ENCODE measurements at regions not wholly inside any gene's neighbourhood (a gene's known extent, or its start where the extent isn't known, plus 50 kb on each side); places are given as distances from the start of the nearest gene placed in this dataset.

DNA sequence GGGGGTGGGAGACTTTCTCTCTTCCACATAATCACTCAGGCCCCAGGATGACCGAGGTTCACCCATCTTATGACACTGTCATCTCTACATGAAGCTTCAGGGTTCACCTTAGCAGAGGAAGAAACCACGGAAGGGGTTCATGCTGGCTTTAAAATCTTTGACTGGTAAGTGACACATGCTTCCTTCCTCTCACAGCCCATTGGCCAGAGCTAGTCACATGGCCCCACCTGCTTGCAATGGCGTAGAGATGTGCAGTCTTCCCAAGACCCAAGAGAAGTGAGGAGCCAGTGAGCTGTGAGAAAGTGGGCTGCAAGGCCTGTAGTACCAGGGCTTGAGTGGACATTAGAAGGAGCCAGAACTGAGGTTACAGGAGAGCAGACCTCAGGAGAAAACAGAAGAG, 180.3 kb downstream of the AXIN2 start:
- Mint-ChIP-seq H3K27me3 (ENCODE audit: low read depth) (no peaks in the 10 kb centered on the region), H3K27ac (no peak overlapping the region), H3K9me3 (peaks cover 11% of the 10 kb centered on the region), H3K4me1 (no peaks in the 10 kb centered on the region), H3K4me3 (no peak overlapping the region), H3K36me3 (no peaks in the 10 kb centered on the region)
- DNase-seq (ENCODE audit: low spot score in 2 of 2, unreplicated experiment in 2 of 2) = no peak
- TF ChIP-seq, protein P1, sequence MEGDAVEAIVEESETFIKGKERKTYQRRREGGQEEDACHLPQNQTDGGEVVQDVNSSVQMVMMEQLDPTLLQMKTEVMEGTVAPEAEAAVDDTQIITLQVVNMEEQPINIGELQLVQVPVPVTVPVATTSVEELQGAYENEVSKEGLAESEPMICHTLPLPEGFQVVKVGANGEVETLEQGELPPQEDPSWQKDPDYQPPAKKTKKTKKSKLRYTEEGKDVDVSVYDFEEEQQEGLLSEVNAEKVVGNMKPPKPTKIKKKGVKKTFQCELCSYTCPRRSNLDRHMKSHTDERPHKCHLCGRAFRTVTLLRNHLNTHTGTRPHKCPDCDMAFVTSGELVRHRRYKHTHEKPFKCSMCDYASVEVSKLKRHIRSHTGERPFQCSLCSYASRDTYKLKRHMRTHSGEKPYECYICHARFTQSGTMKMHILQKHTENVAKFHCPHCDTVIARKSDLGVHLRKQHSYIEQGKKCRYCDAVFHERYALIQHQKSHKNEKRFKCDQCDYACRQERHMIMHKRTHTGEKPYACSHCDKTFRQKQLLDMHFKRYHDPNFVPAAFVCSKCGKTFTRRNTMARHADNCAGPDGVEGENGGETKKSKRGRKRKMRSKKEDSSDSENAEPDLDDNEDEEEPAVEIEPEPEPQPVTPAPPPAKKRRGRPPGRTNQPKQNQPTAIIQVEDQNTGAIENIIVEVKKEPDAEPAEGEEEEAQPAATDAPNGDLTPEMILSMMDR (IDR thresholded peaks at IDR 0.05; ENCODE audit: unreplicated experiment) = no peak

- H3K9me3 Mint-ChIP-seq = peaks cover 4% of the 10 kb centered on the region
- H3K36me3 Mint-ChIP-seq = no peaks in the 10 kb centered on the region
- H3K4me1 Mint-ChIP-seq = peaks cover 6% of the 10 kb centered on the region
- no peak overlapping the region for H3K27ac Mint-ChIP-seq
- H3K27me3 Mint-ChIP-seq (ENCODE audit: low read depth) = no peaks in the 10 kb centered on the region
- DNase-seq (ENCODE audit: low spot score in 2 of 2, unreplicated experiment in 2 of 2) = no peak
- no peak overlapping the region for H3K4me3 Mint-ChIP-seq
- TF ChIP-seq, protein P1 (IDR thresholded peaks at IDR 0.05; ENCODE audit: unreplicated experiment) = no peak
These were observed 186.5 kb downstream of the AXIN2 start for GRCh38 chr17:65374966-65375365.

DNA sequence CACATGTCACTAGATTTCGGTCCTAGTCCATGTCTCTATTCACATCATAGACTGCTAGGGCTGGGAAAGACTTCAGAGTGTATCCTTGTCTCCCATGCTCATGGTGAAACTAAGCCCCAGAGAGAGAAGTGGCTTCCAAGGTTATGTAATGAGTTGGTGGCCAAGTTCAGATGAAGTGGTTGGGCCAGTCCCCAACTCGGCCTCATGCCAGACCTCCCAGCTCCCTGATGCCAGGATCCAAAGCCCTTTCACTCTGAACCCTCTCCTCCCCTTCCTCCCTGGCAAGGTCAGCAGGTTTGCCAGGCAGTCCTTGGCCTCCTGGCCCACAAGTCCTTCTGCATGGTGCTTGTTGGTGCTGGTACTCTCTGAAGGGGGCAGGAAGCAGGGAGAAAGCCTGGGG, 189.7 kb downstream of the AXIN2 start:
- Mint-ChIP-seq H3K4me3 (no peak overlapping the region), H3K4me1 (peaks cover 6% of the 10 kb centered on the region), H3K9me3 (peaks cover 5% of the 10 kb centered on the region), H3K36me3 (no peaks in the 10 kb centered on the region), H3K27ac (no peak overlapping the region), H3K27me3 (ENCODE audit: low read depth) (no peaks in the 10 kb centered on the region)
- TF ChIP-seq, protein P1 (IDR thresholded peaks at IDR 0.05; ENCODE audit: unreplicated experiment) = no peak
- DNase-seq (ENCODE audit: low spot score in 2 of 2, unreplicated experiment in 2 of 2) = no peak

GRCh38 chr17:65370669-65371131, 190.7 kb downstream of the AXIN2 start:
- Mint-ChIP-seq H3K4me3 (no peak overlapping the region), H3K4me1 (peaks cover 6% of the 10 kb centered on the region), H3K9me3 (peaks cover 5% of the 10 kb centered on the region), H3K27ac (no peak overlapping the region), H3K36me3 (no peaks in the 10 kb centered on the region), H3K27me3 (ENCODE audit: low read depth) (no peaks in the 10 kb centered on the region)
- no peak for DNase-seq (ENCODE audit: low spot score in 2 of 2, unreplicated experiment in 2 of 2)
- TF ChIP-seq, protein P1 (IDR thresholded peaks at IDR 0.05; ENCODE audit: unreplicated experiment) = no peak

DNA sequence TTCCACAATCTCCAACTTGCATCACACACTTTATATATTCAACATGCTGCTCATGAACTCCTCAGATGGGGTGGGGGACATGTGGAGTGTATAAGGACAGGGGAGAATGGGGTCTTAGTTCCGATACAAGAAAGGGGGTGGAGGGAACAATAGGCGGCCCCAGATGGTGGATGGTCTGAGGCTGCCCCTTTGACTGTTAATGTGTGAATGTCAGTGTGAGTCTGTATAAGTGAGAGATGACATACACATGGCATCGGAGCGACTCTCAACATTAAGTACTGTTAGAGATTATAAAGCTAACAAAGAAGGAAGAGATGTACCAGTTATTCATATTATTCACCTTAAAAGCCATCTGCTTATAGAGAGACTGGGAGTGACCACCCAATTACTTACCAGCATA, 193.1 kb downstream of the AXIN2 start:
- Mint-ChIP-seq H3K27me3 (ENCODE audit: low read depth) (no peaks in the 10 kb centered on the region), H3K27ac (no peak overlapping the region), H3K4me3 (no peak overlapping the region), H3K4me1 (peaks cover 10% of the 10 kb centered on the region), H3K36me3 (peaks cover 2% of the 10 kb centered on the region), H3K9me3 (peaks cover 16% of the 10 kb centered on the region)
- TF ChIP-seq, protein P1 (IDR thresholded peaks at IDR 0.05; ENCODE audit: unreplicated experiment) = no peak
- DNase-seq (ENCODE audit: low spot score in 2 of 2, unreplicated experiment in 2 of 2) = no peak
